B cell (primary cell): ENCODE measurements at regions not wholly inside any gene's neighbourhood (a gene's known extent, or its start where the extent isn't known, plus 50 kb on each side); places are given as distances from the start of the nearest gene placed in this dataset.

Experiments
- ATAC-seq: fragments of 200-7000 bp; cut with Tn5 transposase; one replicate; pipeline ENCODE4 v1.10.0; 2021; ENCODE audit warnings: low read depth, mild to moderate bottlenecking, moderate number of reproducible peaks, moderate library complexity
- CTCF ChIA-PET: fragments of 350-600 bp; sonication (Branson Sonifier 250); formaldehyde crosslinking; loops from one replicate; lab custom pipeline; 2021; ENCODE audit warnings: antibody characterized with exemption, inconsistent platforms; lab: Charles Lee
- POLR2A ChIA-PET: fragments of 350-600 bp; sonication (Branson Sonifier 250); formaldehyde crosslinking; loops from one replicate; lab custom pipeline; 2021; ENCODE audit warnings: antibody characterized with exemption; lab: Charles Lee
- DNase-seq: peaks from one replicate; pipeline ENCODE4 v3.0.0; 2013
- H2AFZ ChIP-seq: 2 replicates; pipeline ENCODE4 v1.6.1; 2012; ENCODE audit warnings: mild to moderate bottlenecking, low read depth, low read length; ENCODE audit not compliant: insufficient read depth, poor library complexity, severe bottlenecking
- H3K27ac ChIP-seq, 2 donors: 1 replicate in 1 of 2; 2 replicates in 1 of 2; pipeline ENCODE4 v1.5.1; 2012 to 2013; ENCODE audit warnings: low read length in 2 of 2, mild to moderate bottlenecking in 2 of 2, moderate library complexity in 1 of 2
- H3K27me3 ChIP-seq, 4 experiments: fragments of 200-600 bp in 1 of 4; sonication (generic) in 1 of 4; replicated peaks in 1 of 4; 1 replicate in 2 of 4; 2 replicates in 2 of 4; pipeline versions ENCODE4 v1.6.1 to v1.7.0; 2013 to 2016; ENCODE audit warnings: low read length in 3 of 4, mild to moderate bottlenecking in 2 of 4, mixed read lengths in 1 of 4, moderate library complexity in 1 of 4; ENCODE audit not compliant: insufficient read depth in 4 of 4, control insufficient read depth in 3 of 4; ENCODE audit errors: control extremely low read depth in 1 of 4
- H3K36me3 ChIP-seq, 2 experiments: replicated peaks in 1 of 2; 1 replicate in 1 of 2; 2 replicates in 1 of 2; pipeline versions ENCODE4 v1.6.1 to v1.7.1; 2013; ENCODE audit warnings: low read length in 1 of 2; ENCODE audit not compliant: insufficient read depth in 2 of 2, control insufficient read depth in 1 of 2; ENCODE audit errors: control extremely low read depth in 1 of 2, extremely low read depth in 1 of 2
- H3K4me1 ChIP-seq, 2 donors: fragments of 200-600 bp in 1 of 2; sonication (generic) in 1 of 2; 1 replicate in 1 of 2; 2 replicates in 1 of 2; pipeline versions ENCODE4 v1.5.1 to v1.6.1; 2013 to 2017; ENCODE audit warnings: low read length in 2 of 2; ENCODE audit not compliant: control insufficient read depth in 2 of 2, insufficient read depth in 2 of 2
- H3K4me2 ChIP-seq: replicated peaks from 2 replicates; pipeline ENCODE3; 2012; ENCODE audit warnings: mild to moderate bottlenecking, low read depth, low read length; ENCODE audit not compliant: poor library complexity, severe bottlenecking
- H3K4me3 ChIP-seq, 5 experiments: fragments of 200-600 bp in 1 of 5; sonication (generic) in 1 of 5; 1 replicate in 3 of 5; 2 replicates in 2 of 5; pipeline versions ENCODE4 v1.5.1 to v1.7.0; 2011 to 2016; ENCODE audit warnings: low read length in 4 of 5, mild to moderate bottlenecking in 4 of 5, low read depth in 2 of 5, control low read depth in 1 of 5, moderate library complexity in 1 of 5; ENCODE audit not compliant: insufficient read depth in 1 of 5; ENCODE audit errors: control extremely low read depth in 1 of 5, extremely low read depth in 1 of 5
- H3K79me2 ChIP-seq: fragments of 200-600 bp; sonication (generic); one replicate; pipeline ENCODE4 v1.6.0; 2016; ENCODE audit warnings: low read length; ENCODE audit not compliant: control insufficient read depth, insufficient read depth
- H3K9ac ChIP-seq: fragments of 200-600 bp; sonication (generic); 2 replicates; pipeline ENCODE4 v1.6.1; 2017; ENCODE audit warnings: mild to moderate bottlenecking, low read length, moderate library complexity
- H3K9me3 ChIP-seq, 3 donors: one replicate each; pipeline versions ENCODE4 v1.6.1 to v1.7.1; 2013; ENCODE audit warnings: low read length in 2 of 3; ENCODE audit not compliant: control insufficient read depth in 2 of 3, insufficient read depth in 1 of 3; ENCODE audit errors: control extremely low read depth in 1 of 3
- H4K20me1 ChIP-seq: 2 replicates; pipeline ENCODE4 v1.6.0; 2012; ENCODE audit warnings: mild to moderate bottlenecking, low read length; ENCODE audit not compliant: insufficient read depth, control insufficient read depth, poor library complexity, severe bottlenecking
- H3K27ac Mint-ChIP-seq: one replicate; pipeline ENCODE4 v1.8.0; 2021; ENCODE audit warnings: mixed read lengths
- H3K27me3 Mint-ChIP-seq: one replicate; pipeline ENCODE4 v1.8.0; 2021; ENCODE audit warnings: mixed read lengths
- H3K4me1 Mint-ChIP-seq: one replicate; pipeline ENCODE4 v1.8.0; 2021; ENCODE audit warnings: mixed read lengths
- H3K4me3 Mint-ChIP-seq: one replicate; pipeline ENCODE4 v1.8.0; 2021; ENCODE audit warnings: mixed read lengths
- H3K9me3 Mint-ChIP-seq: one replicate; pipeline ENCODE4 v1.8.0; 2022; ENCODE audit warnings: mixed read lengths; ENCODE audit not compliant: insufficient read depth
- EZH2 ChIP-seq: IDR thresholded peaks from 2 replicates; pipeline ENCODE4 v1.6.1; 2012; ENCODE audit warnings: borderline replicate concordance, low read depth, mild to moderate bottlenecking, moderate library complexity, low read length; ENCODE audit not compliant: insufficient read depth, poor library complexity, severe bottlenecking
- WGBS: methylation state at CpG from one replicate; pipeline ENCODE4 v1.1.5; 2013; ENCODE audit warnings: missing lambda C conversion rate; ENCODE audit not compliant: insufficient coverage; 5-methylcytosine and 5-hydroxymethylcytosine counted together
- intact Hi-C: fragments of 100-400 bp; cut with micrococcal nuclease; formaldehyde crosslinking; loops from one replicate; pipeline ENCODE4 v1.10.0; 2022
- TF ChIP-seq, protein P1 (sequence below): fragments of 200-600 bp; IDR thresholded peaks from one replicate; pipeline ENCODE4 v1.8.0; 2022; ENCODE audit warnings: antibody characterized with exemption, mild to moderate bottlenecking

DNA sequence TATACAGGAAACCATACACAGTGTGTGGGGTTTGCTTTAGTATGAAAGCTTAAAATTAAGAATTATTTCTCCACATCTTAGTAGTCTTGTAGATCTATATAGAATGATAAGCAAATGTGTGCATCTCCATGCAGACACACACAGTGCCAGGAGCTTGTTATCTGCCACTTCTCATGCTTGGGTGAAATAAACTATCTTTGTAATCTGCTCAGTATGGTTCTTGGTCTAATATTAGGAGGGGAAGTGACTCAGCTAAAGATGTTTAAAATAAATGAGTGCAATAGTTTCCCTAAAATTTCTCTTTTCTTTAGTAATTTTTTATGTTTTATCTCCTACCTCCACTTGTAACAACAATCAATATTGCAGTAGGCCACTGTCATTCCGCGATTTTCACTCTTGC, 689.6 kb downstream of the TAF11L14 start:
- no peak overlapping the region for H3K4me3 Mint-ChIP-seq
- peaks cover 8% of the 10 kb centered on the region for H3K27me3 Mint-ChIP-seq

DNA sequence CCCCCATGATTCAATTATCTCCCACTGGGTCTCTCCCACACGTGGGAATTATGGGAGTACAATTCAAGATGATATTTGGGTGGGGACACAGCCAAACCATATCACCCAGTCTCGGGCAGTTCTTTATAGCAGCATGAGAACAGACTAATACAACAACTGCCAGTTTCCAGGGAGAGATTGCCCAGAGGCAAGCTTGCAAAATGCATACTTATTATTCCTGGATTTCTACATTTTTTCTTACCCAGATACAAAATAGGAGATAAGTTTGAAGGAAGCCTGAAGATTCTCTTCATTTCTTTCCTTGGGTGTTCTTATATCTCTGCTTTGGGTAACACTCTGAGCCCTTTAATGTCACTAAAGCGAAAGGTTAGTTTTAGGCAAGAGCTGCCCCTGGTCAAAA, 691.2 kb downstream of the TAF11L14 start:
- H3K36me3 ChIP-seq, result no peaks in the 10 kb centered on the region
- no peak overlapping the region for H3K4me2 ChIP-seq
- H3K9me3 ChIP-seq, result no peaks in the 10 kb centered on the region
- no peak overlapping the region for H2AFZ ChIP-seq
- Mint-ChIP-seq H3K27me3 (peaks cover 8% of the 10 kb centered on the region), H3K4me1 (no peaks in the 10 kb centered on the region), H3K4me3 (no peak overlapping the region), H3K9me3 (peaks cover 2% of the 10 kb centered on the region), H3K27ac (no peak overlapping the region)
- no peaks in the 10 kb centered on the region for H4K20me1 ChIP-seq
- CTCF ChIA-PET, result no interaction called here
- no peak overlapping the region for H3K4me3 ChIP-seq
- H3K27me3 ChIP-seq, result no peaks in the 10 kb centered on the region
- ATAC-seq (no peak), DNase-seq (no peak)
- H3K9ac ChIP-seq, result no peak overlapping the region
- WGBS, result no CpG with 5 or more reads among the region's 3 CpGs
- no peaks in the 10 kb centered on the region for H3K79me2 ChIP-seq
- POLR2A ChIA-PET, result no interaction called here
- H3K27ac ChIP-seq, result no peak overlapping the region
- no peak for TF ChIP-seq EZH2
- H3K4me1 ChIP-seq, result no peaks in the 10 kb centered on the region
- intact Hi-C loops, result no loop called here

More for the DNA sequence above, 689.6 kb downstream of the TAF11L14 start:
- H3K4me3 ChIP-seq, result no peak overlapping the region
- no peak overlapping the region for H3K27ac ChIP-seq
- H3K9me3 ChIP-seq, result no peaks in the 10 kb centered on the region
- no CpG with 5 or more reads among the region's 2 CpGs for WGBS
- no peak for DNase-seq
- H3K79me2 ChIP-seq, result no peaks in the 10 kb centered on the region
- no peak overlapping the region for H3K27ac Mint-ChIP-seq
- intact Hi-C loops, result no loop called here
- no peak for ATAC-seq
- H2AFZ ChIP-seq, result no peak overlapping the region
- no peaks in the 10 kb centered on the region for H3K4me1 Mint-ChIP-seq
- no peaks in the 10 kb centered on the region for H4K20me1 ChIP-seq
- H3K9me3 Mint-ChIP-seq, result peaks cover 2% of the 10 kb centered on the region
- H3K9ac ChIP-seq, result no peak overlapping the region
- no peak for TF ChIP-seq EZH2
- TF ChIP-seq, protein P1, sequence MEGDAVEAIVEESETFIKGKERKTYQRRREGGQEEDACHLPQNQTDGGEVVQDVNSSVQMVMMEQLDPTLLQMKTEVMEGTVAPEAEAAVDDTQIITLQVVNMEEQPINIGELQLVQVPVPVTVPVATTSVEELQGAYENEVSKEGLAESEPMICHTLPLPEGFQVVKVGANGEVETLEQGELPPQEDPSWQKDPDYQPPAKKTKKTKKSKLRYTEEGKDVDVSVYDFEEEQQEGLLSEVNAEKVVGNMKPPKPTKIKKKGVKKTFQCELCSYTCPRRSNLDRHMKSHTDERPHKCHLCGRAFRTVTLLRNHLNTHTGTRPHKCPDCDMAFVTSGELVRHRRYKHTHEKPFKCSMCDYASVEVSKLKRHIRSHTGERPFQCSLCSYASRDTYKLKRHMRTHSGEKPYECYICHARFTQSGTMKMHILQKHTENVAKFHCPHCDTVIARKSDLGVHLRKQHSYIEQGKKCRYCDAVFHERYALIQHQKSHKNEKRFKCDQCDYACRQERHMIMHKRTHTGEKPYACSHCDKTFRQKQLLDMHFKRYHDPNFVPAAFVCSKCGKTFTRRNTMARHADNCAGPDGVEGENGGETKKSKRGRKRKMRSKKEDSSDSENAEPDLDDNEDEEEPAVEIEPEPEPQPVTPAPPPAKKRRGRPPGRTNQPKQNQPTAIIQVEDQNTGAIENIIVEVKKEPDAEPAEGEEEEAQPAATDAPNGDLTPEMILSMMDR, result no peak
- POLR2A ChIA-PET, result no interaction called here
- no peaks in the 10 kb centered on the region for H3K4me1 ChIP-seq
- no peak overlapping the region for H3K4me2 ChIP-seq
- no peaks in the 10 kb centered on the region for H3K27me3 ChIP-seq
- CTCF ChIA-PET, result interaction anchor here (0.6 to 1.7 kb wide), 2 partner anchors 1108 to 1530 kb away, joined by 3 to 6 read pairs; no protein-coding TSS in a partner anchor
- H3K36me3 ChIP-seq, result no peaks in the 10 kb centered on the region
